ENCODE measurements at regions not wholly inside any gene's neighbourhood (a gene's known extent, or its start where the extent isn't known, plus 50 kb on each side); places are given as distances from the start of the nearest gene placed in this dataset.

GRCh38 chr6:99808992-99809391, 185.0 kb downstream of the MCHR2 start:
- TF ChIP-seq MTF1 (CRISPR knock-in tag; IDR thresholded peaks at IDR 0.05; ENCODE audit: borderline replicate concordance) = no peak
- TF ChIP-seq KDM4B (IDR thresholded peaks at IDR 0.05; ENCODE audit: borderline replicate concordance in 2 of 2, low read depth in 1 of 2) = no peak
- TF ChIP-seq TCF7L2 (IDR thresholded peaks at IDR 0.05; ENCODE audit: low read depth, low read length) = no peak
- no peak for TF ChIP-seq KLF16 (IDR thresholded peaks at IDR 0.05)
- TF ChIP-seq HDAC6 (IDR thresholded peaks at IDR 0.05; ENCODE audit: low read depth, low read length) = no peak
- TF ChIP-seq ZBTB11 (CRISPR knock-in tag; IDR thresholded peaks at IDR 0.05) = no peak
- TF ChIP-seq ZNF274 (IDR thresholded peaks at IDR 0.05; ENCODE audit: borderline replicate concordance, low read depth, low read length) = no peak
- no peak for TF ChIP-seq CTCF (IDR thresholded peaks at IDR 0.05 in 2 of 3, conservative IDR thresholded peaks at IDR 0.05 in 1 of 3; ENCODE audit: insufficient read depth in 2 of 3, low read depth in 1 of 3, low read length in 3 of 3)
- no peak for TF ChIP-seq SMAD3 (CRISPR knock-in tag; conservative IDR thresholded peaks at IDR 0.05)
- TF ChIP-seq MYC (IDR thresholded peaks at IDR 0.05; ENCODE audit: low read depth, low read length) = no peak
- TF ChIP-seq MYC (CRISPR knock-in tag; IDR thresholded peaks at IDR 0.05; ENCODE audit: borderline replicate concordance, low read depth) = no peak
- TF ChIP-seq IRF9 (tag; IDR thresholded peaks at IDR 0.05) = no peak
- TF ChIP-seq EZH2 (IDR thresholded peaks at IDR 0.05; ENCODE audit: borderline replicate concordance, low read depth, low read length) = no peak
- TF ChIP-seq SREBF2 (CRISPR knock-in tag; IDR thresholded peaks at IDR 0.05) = no peak
- no peak for TF ChIP-seq POLR2A (conservative IDR thresholded peaks at IDR 0.05)

Data from K562 (cell line).